ENCODE measurements at regions not wholly inside any gene's neighbourhood (a gene's known extent, or its start where the extent isn't known, plus 50 kb on each side); places are given as distances from the start of the nearest gene placed in this dataset.

- H3K27me3 ChIP-seq (ENCODE audit: control insufficient read depth, insufficient read depth, low read length) = no peaks in the 10 kb centered on the region
- no peak overlapping the region for H3K4me3 ChIP-seq (ENCODE audit: low read depth, low read length)
- TF ChIP-seq CTCF (IDR thresholded peaks at IDR 0.05; ENCODE audit: insufficient read depth, low read depth, low read length) = no peak
- no peaks in the 10 kb centered on the region for H3K36me3 ChIP-seq (ENCODE audit: control insufficient read depth, insufficient read depth, low read length)
- ChIA-PET POLR2A (no interaction called here), CTCF (no interaction called here)
- no peak for DNase-seq (ENCODE audit: low read depth)
Measured at GRCh38 chr18:52200921-52201663, 138.9 kb upstream of the DCC start.

GRCh38 chr18:52208646-52209045 is 131.4 kb upstream of the DCC start:
- Histone ChIP-seq H3K27me3 (ENCODE audit: control insufficient read depth, insufficient read depth, low read length) (no peaks in the 10 kb centered on the region), H3K4me3 (ENCODE audit: low read depth, low read length) (no peak overlapping the region), H3K36me3 (ENCODE audit: control insufficient read depth, insufficient read depth, low read length) (no peaks in the 10 kb centered on the region)
- CTCF ChIA-PET = no interaction called here
- POLR2A ChIA-PET = no interaction called here
- no peak for TF ChIP-seq CTCF (IDR thresholded peaks at IDR 0.05; ENCODE audit: insufficient read depth, low read depth, low read length)
- no peak for DNase-seq (ENCODE audit: low read depth)

- TF ChIP-seq CTCF (IDR thresholded peaks at IDR 0.05; ENCODE audit: insufficient read depth, low read depth, low read length) = no peak
- CTCF ChIA-PET = interaction anchor here (0.7 kb wide), 1 partner anchor 16 kb away, joined by 3 read pairs; no protein-coding TSS in a partner anchor
- DNase-seq (ENCODE audit: low read depth) = no peak
- Histone ChIP-seq H3K36me3 (ENCODE audit: control insufficient read depth, insufficient read depth, low read length) (no peaks in the 10 kb centered on the region), H3K4me3 (ENCODE audit: low read depth, low read length) (no peak overlapping the region), H3K27me3 (ENCODE audit: control insufficient read depth, insufficient read depth, low read length) (no peaks in the 10 kb centered on the region)
- POLR2A ChIA-PET = no interaction called here
Measured at GRCh38 chr18:52216109-52216508, 123.9 kb upstream of the DCC start.

- ChIA-PET POLR2A (no interaction called here), CTCF (no interaction called here)
- TF ChIP-seq CTCF (IDR thresholded peaks at IDR 0.05; ENCODE audit: insufficient read depth, low read depth, low read length) = no peak
- DNase-seq (ENCODE audit: low read depth) = no peak
- no peaks in the 10 kb centered on the region for H3K36me3 ChIP-seq (ENCODE audit: control insufficient read depth, insufficient read depth, low read length)
- no peaks in the 10 kb centered on the region for H3K27me3 ChIP-seq (ENCODE audit: control insufficient read depth, insufficient read depth, low read length)
- H3K4me3 ChIP-seq (ENCODE audit: low read depth, low read length) = no peak overlapping the region
Measured at GRCh38 chr18:52216666-52217065, 123.3 kb upstream of the DCC start.

- CTCF ChIA-PET = interaction anchor here (0.6 kb wide), 1 partner anchor 702 kb away, joined by 3 read pairs; no protein-coding TSS in a partner anchor
- no peaks in the 10 kb centered on the region for H3K27me3 ChIP-seq (ENCODE audit: control insufficient read depth, insufficient read depth, low read length)
- no peak for DNase-seq (ENCODE audit: low read depth)
- no peaks in the 10 kb centered on the region for H3K36me3 ChIP-seq (ENCODE audit: control insufficient read depth, insufficient read depth, low read length)
- POLR2A ChIA-PET = no interaction called here
- TF ChIP-seq CTCF (IDR thresholded peaks at IDR 0.05; ENCODE audit: insufficient read depth, low read depth, low read length) = no peak
- H3K4me3 ChIP-seq (ENCODE audit: low read depth, low read length) = no peak overlapping the region
Measured at GRCh38 chr18:52219102-52219501, 120.9 kb upstream of the DCC start.
